Osteocyte (in vitro differentiated cells): ENCODE measurements at regions not wholly inside any gene's neighbourhood (a gene's known extent, or its start where the extent isn't known, plus 50 kb on each side); places are given as distances from the start of the nearest gene placed in this dataset.
A peak's percentile ranks its signal among the peaks of the same experiment; 100 is the strongest.

ENCODE experiments used
- DNase-seq: peaks from one replicate; pipeline ENCODE4 v3.0.0; 2021; ENCODE audit warnings: mixed read lengths; ENCODE audit not compliant: unreplicated experiment; ENCODE audit errors: extremely low spot score
- H3K27ac Mint-ChIP-seq: one replicate; pipeline ENCODE4 v1.8.0; 2021; ENCODE audit warnings: mild to moderate bottlenecking, mixed read lengths; ENCODE audit not compliant: unreplicated experiment
- H3K27me3 Mint-ChIP-seq: one replicate; pipeline ENCODE4 v1.8.0; 2021; ENCODE audit warnings: mixed read lengths; ENCODE audit not compliant: unreplicated experiment
- H3K36me3 Mint-ChIP-seq: one replicate; pipeline ENCODE4 v1.8.0; 2021; ENCODE audit warnings: mixed read lengths; ENCODE audit not compliant: unreplicated experiment
- H3K4me1 Mint-ChIP-seq: one replicate; pipeline ENCODE4 v1.8.0; 2021; ENCODE audit warnings: mixed read lengths; ENCODE audit not compliant: unreplicated experiment
- H3K4me3 Mint-ChIP-seq: one replicate; pipeline ENCODE4 v1.8.0; 2021; ENCODE audit warnings: mild to moderate bottlenecking, moderate library complexity, mixed read lengths; ENCODE audit not compliant: unreplicated experiment
- H3K9me3 Mint-ChIP-seq: one replicate; pipeline ENCODE4 v1.8.0; 2021; ENCODE audit warnings: mixed read lengths; ENCODE audit not compliant: unreplicated experiment
- CTCF ChIP-seq: fragments of 200-600 bp; sonication (generic); IDR thresholded peaks from 2 replicates; pipeline ENCODE4 v1.5.0; 2021; ENCODE audit warnings: antibody characterized with exemption, mild to moderate bottlenecking, moderate library complexity

- TF ChIP-seq CTCF: no peak
- H3K9me3 Mint-ChIP-seq: no peaks in the 10 kb centered on the region
- H3K27ac Mint-ChIP-seq: no peak overlapping the region
- H3K4me3 Mint-ChIP-seq: no peak overlapping the region
- H3K4me1 Mint-ChIP-seq: peaks cover 4% of the 10 kb centered on the region
- peaks cover 2% of the 10 kb centered on the region for H3K36me3 Mint-ChIP-seq
- H3K27me3 Mint-ChIP-seq: no peaks in the 10 kb centered on the region
- no peak for DNase-seq
Observed at GRCh38 chr13:83182845-83183244, 699.4 kb downstream of the SLITRK1 start.

GRCh38 chr13:83178008-83178407, 704.3 kb downstream of the SLITRK1 start:
- Mint-ChIP-seq H3K4me3 (no peak overlapping the region), H3K27ac (no peak overlapping the region), H3K9me3 (peaks cover 4% of the 10 kb centered on the region), H3K27me3 (no peaks in the 10 kb centered on the region), H3K4me1 (no peaks in the 10 kb centered on the region), H3K36me3 (no peaks in the 10 kb centered on the region)
- no peak for TF ChIP-seq CTCF
- no peak for DNase-seq

- peaks cover 3% of the 10 kb centered on the region for H3K4me1 Mint-ChIP-seq
- DNase-seq: no peak
- H3K4me3 Mint-ChIP-seq: no peak overlapping the region
- peak overlapping the region; percentile 18 for H3K27ac Mint-ChIP-seq
- H3K36me3 Mint-ChIP-seq: no peaks in the 10 kb centered on the region
- no peaks in the 10 kb centered on the region for H3K27me3 Mint-ChIP-seq
- no peak for TF ChIP-seq CTCF
- H3K9me3 Mint-ChIP-seq: no peaks in the 10 kb centered on the region
Observed at GRCh38 chr13:83168590-83168989, 713.7 kb downstream of the SLITRK1 start.

- no peak for TF ChIP-seq CTCF
- H3K4me3 Mint-ChIP-seq: no peak overlapping the region
- H3K27me3 Mint-ChIP-seq: no peaks in the 10 kb centered on the region
- no peak for DNase-seq
- no peaks in the 10 kb centered on the region for H3K36me3 Mint-ChIP-seq
- H3K27ac Mint-ChIP-seq: no peak overlapping the region
- no peaks in the 10 kb centered on the region for H3K9me3 Mint-ChIP-seq
- H3K4me1 Mint-ChIP-seq: peaks cover 3% of the 10 kb centered on the region
Observed at GRCh38 chr13:83167203-83167602, 715.1 kb downstream of the SLITRK1 start.

GRCh38 chr13:83166550-83166949, 715.7 kb downstream of the SLITRK1 start:
- peaks cover 3% of the 10 kb centered on the region for H3K4me1 Mint-ChIP-seq
- DNase-seq: no peak
- no peaks in the 10 kb centered on the region for H3K36me3 Mint-ChIP-seq
- no peak overlapping the region for H3K4me3 Mint-ChIP-seq
- H3K27me3 Mint-ChIP-seq: no peaks in the 10 kb centered on the region
- H3K9me3 Mint-ChIP-seq: no peaks in the 10 kb centered on the region
- TF ChIP-seq CTCF: no peak
- H3K27ac Mint-ChIP-seq: no peak overlapping the region
